ENCODE measurements at regions not wholly inside any gene's neighbourhood (a gene's known extent, or its start where the extent isn't known, plus 50 kb on each side); places are given as distances from the start of the nearest gene placed in this dataset.

- Histone ChIP-seq H3K4me1 (no peaks in the 10 kb centered on the region), H3K9me3 (no peaks in the 10 kb centered on the region), H3K27me3 (no peaks in the 10 kb centered on the region), H3K36me3 (no peaks in the 10 kb centered on the region), H3K27ac (no peak overlapping the region), H3K4me3 (no peak overlapping the region)
- WGBS, 2 donors: 65 to 72% methylated on average over 2 of the region's 2 CpGs
- no peak for DNase-seq (ENCODE audit: low spot score in 2 of 2)
- TF ChIP-seq POLR2A (IDR thresholded peaks at IDR 0.05) (no peak), EP300 (IDR thresholded peaks at IDR 0.05) (no peak)
- TF ChIP-seq, protein P1, sequence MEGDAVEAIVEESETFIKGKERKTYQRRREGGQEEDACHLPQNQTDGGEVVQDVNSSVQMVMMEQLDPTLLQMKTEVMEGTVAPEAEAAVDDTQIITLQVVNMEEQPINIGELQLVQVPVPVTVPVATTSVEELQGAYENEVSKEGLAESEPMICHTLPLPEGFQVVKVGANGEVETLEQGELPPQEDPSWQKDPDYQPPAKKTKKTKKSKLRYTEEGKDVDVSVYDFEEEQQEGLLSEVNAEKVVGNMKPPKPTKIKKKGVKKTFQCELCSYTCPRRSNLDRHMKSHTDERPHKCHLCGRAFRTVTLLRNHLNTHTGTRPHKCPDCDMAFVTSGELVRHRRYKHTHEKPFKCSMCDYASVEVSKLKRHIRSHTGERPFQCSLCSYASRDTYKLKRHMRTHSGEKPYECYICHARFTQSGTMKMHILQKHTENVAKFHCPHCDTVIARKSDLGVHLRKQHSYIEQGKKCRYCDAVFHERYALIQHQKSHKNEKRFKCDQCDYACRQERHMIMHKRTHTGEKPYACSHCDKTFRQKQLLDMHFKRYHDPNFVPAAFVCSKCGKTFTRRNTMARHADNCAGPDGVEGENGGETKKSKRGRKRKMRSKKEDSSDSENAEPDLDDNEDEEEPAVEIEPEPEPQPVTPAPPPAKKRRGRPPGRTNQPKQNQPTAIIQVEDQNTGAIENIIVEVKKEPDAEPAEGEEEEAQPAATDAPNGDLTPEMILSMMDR (IDR thresholded peaks at IDR 0.05): no peak
Observed at GRCh38 chr3:87047852-87048251, 56.9 kb upstream of the VGLL3 start.

DNA sequence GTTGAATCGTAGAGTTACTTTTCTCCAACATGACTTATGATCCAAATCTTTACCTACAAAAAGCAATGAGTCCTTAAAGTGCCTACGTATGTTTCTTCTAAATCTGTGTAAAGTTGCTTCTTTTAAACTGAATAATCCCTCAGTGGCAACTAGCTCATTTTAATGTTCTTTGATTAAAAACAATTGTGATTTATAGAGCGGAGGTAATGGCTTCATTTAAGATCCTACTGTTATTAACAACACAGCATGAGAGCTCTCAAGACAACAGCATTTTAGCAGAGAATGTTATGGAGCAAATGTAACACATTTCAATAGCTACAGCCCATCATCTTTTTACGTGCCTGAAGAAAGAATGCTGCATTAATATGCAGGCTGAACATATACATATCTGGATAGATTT is 55.3 kb upstream of the VGLL3 start:
- DNase-seq (ENCODE audit: low spot score in 2 of 2): no peak
- Histone ChIP-seq H3K9me3 (no peaks in the 10 kb centered on the region), H3K4me1 (no peaks in the 10 kb centered on the region), H3K27me3 (no peaks in the 10 kb centered on the region), H3K4me3 (no peak overlapping the region), H3K27ac (no peak overlapping the region), H3K36me3 (no peaks in the 10 kb centered on the region)
- TF ChIP-seq EP300 (IDR thresholded peaks at IDR 0.05): no peak
- no peak for TF ChIP-seq POLR2A (IDR thresholded peaks at IDR 0.05)
- TF ChIP-seq, protein P1 (IDR thresholded peaks at IDR 0.05): no peak
- WGBS, 2 donors: 67 to 88% methylated on average over 4 of the region's 4 CpGs

DNA sequence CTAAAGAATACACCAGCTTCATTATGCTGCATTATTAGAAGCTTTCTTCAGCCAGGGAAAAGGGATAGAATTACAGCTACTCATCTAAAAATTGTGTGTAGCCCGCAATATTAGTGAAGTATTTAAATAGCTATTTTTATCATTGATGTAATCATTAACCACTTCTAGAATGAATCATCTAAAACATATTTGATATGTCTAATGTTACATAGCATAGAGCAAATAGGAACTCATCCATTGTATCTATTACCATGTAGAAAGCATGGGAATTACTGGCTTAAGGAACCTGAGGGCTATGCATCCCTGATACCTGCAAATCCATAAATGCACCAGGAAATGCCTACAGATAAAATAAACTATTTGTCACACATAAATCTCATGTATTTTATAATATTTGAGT is 54.5 kb upstream of the VGLL3 start:
- H3K36me3 ChIP-seq: no peaks in the 10 kb centered on the region
- H3K9me3 ChIP-seq: no peaks in the 10 kb centered on the region
- H3K27ac ChIP-seq: no peak overlapping the region
- H3K27me3 ChIP-seq: no peaks in the 10 kb centered on the region
- 92 to 93% methylated on average over 1 of the region's 1 CpG for WGBS, 2 donors
- no peak for TF ChIP-seq EP300 (IDR thresholded peaks at IDR 0.05)
- TF ChIP-seq, protein P1 (IDR thresholded peaks at IDR 0.05): no peak
- TF ChIP-seq POLR2A (IDR thresholded peaks at IDR 0.05): no peak
- no peak for DNase-seq (ENCODE audit: low spot score in 2 of 2)
- no peak overlapping the region for H3K4me3 ChIP-seq
- H3K4me1 ChIP-seq: no peaks in the 10 kb centered on the region

DNA sequence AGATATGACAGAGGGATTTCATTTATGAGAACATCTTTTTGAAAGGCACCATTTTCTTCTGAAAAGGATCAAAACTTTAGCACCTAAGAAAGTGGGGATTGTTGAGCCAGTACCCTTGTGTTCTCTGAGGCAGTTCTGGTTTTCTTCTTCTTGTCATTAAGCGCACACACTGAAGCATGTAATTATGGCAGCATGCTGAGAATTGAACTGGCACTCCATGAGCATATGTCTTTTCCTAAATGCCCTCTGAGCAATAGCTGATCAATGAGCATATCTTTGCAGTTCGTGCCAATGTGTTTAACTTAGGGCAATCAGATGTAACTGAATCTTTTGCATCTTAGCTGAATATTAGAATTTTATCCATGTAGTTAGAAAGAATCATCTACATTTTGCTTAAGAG is 53.9 kb upstream of the VGLL3 start:
- Histone ChIP-seq H3K9me3 (no peaks in the 10 kb centered on the region), H3K4me1 (no peaks in the 10 kb centered on the region), H3K27me3 (no peaks in the 10 kb centered on the region), H3K36me3 (no peaks in the 10 kb centered on the region), H3K27ac (no peak overlapping the region), H3K4me3 (no peak overlapping the region)
- DNase-seq (ENCODE audit: low spot score in 2 of 2): no peak
- TF ChIP-seq EP300 (IDR thresholded peaks at IDR 0.05) (no peak), POLR2A (IDR thresholded peaks at IDR 0.05) (no peak)
- TF ChIP-seq, protein P1 (IDR thresholded peaks at IDR 0.05): no peak
- WGBS, 2 donors: 92 to 93% methylated on average over 2 of the region's 2 CpGs

DNA sequence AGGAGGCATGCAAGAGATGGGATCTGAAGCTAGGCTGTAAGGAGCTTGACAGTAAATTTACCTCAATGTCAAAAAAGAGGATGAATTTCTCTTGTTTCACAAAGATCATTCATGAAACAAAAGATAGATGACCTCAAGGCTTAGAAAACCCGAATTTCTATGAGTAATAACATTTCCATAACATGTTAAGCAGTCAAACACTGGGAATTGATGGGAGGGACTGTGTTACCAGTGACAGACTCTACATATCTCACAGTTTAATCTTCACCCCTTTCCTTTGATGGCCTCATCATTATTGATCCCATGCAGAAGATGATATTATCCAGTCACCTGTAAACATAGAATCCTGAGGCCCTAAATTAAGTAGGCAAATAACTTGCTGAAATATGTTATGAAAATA is 53.5 kb upstream of the VGLL3 start:
- H3K4me3 ChIP-seq: no peak overlapping the region
- DNase-seq (ENCODE audit: low spot score in 2 of 2): no peak
- 67 to 71% methylated on average over 1 of the region's 1 CpG for WGBS, 2 donors
- no peaks in the 10 kb centered on the region for H3K36me3 ChIP-seq
- no peak for TF ChIP-seq EP300 (IDR thresholded peaks at IDR 0.05)
- TF ChIP-seq, protein P1 (IDR thresholded peaks at IDR 0.05): no peak
- no peak for TF ChIP-seq POLR2A (IDR thresholded peaks at IDR 0.05)
- H3K4me1 ChIP-seq: no peaks in the 10 kb centered on the region
- H3K9me3 ChIP-seq: no peaks in the 10 kb centered on the region
- no peaks in the 10 kb centered on the region for H3K27me3 ChIP-seq
- H3K27ac ChIP-seq: no peak overlapping the region

All from tibial nerve (tissue), 4 donors.